ENCODE measurements at regions not wholly inside any gene's neighbourhood (a gene's known extent, or its start where the extent isn't known, plus 50 kb on each side); places are given as distances from the start of the nearest gene placed in this dataset.
"Not testable (repeated sequence)": the region's sequence is repeated elsewhere in the genome, so short reads cannot be mapped to it uniquely, and the experiment has no call there.

DNA sequence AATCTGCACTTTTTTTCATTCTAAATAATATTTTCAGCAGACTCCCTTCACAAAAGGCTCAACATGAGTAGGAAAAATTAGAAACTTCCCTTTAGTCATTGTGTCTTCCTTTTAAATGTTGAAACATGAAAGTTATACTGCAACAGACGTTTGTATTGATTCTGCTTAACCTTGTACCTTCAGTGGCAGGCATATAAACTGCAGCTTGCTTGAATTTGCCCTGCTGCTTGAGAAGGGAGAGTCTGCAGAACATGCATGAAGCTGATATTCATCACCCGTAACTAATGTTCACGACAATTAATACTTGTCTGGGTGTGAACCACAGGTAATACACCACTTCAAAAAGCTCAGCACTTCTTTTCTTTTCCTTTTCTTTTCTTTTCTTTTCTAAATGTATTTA lies 294.7 kb upstream of the LRP1B start:
- TF ChIP-seq, protein P1, sequence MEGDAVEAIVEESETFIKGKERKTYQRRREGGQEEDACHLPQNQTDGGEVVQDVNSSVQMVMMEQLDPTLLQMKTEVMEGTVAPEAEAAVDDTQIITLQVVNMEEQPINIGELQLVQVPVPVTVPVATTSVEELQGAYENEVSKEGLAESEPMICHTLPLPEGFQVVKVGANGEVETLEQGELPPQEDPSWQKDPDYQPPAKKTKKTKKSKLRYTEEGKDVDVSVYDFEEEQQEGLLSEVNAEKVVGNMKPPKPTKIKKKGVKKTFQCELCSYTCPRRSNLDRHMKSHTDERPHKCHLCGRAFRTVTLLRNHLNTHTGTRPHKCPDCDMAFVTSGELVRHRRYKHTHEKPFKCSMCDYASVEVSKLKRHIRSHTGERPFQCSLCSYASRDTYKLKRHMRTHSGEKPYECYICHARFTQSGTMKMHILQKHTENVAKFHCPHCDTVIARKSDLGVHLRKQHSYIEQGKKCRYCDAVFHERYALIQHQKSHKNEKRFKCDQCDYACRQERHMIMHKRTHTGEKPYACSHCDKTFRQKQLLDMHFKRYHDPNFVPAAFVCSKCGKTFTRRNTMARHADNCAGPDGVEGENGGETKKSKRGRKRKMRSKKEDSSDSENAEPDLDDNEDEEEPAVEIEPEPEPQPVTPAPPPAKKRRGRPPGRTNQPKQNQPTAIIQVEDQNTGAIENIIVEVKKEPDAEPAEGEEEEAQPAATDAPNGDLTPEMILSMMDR (conservative IDR thresholded peaks at IDR 0.05; ENCODE audit: low read length) = no peak
- no peak overlapping the region for H3K4me3 ChIP-seq (ENCODE audit: low read length)
- DNase-seq (ENCODE audit: low read depth) = no peak

DNA sequence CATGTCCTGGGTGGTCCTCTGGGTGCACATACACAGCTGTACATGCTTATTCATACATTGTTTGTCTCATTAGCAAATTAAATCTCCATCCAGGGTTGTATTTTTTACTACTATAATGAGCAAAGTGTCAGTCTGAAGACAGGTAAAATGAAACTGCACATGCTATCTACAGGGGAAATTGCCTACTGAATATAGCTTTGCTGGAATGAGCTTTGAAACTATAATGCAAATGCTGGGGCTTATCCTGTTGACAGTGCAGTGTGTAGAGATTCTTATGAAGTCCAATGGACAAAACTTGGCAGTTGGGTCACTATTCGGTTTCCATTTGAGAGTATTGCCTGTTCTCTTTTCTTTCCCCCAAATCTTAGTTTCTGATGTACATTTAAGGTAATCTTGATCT lies 292.8 kb upstream of the LRP1B start:
- TF ChIP-seq, protein P1 (conservative IDR thresholded peaks at IDR 0.05; ENCODE audit: low read length) = no peak
- no peak for DNase-seq (ENCODE audit: low read depth)
- H3K4me3 ChIP-seq (ENCODE audit: low read length) = no peak overlapping the region

DNA sequence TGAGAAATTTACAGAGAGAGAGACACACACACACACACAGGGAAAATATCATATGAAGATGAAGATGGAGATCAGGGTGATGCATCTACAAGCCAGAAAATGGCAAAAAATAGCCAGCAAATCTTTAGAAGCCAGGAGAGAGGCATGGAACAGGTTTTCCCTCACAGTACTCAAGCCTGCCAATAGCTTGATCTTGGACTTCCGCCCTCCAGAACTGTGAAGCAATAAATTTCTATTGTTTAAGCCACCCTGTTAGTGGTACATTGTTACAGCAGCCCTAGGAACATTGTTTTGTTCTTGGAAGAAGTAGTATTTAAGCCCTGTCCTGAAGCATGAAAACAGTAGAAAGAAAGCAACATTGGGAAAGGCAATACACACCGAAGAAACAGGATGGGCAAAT lies 292.0 kb upstream of the LRP1B start:
- H3K4me3 ChIP-seq (ENCODE audit: low read length) = no peak overlapping the region
- TF ChIP-seq, protein P1 (conservative IDR thresholded peaks at IDR 0.05; ENCODE audit: low read length) = no peak
- DNase-seq (ENCODE audit: low read depth) = no peak

- no peak for DNase-seq (ENCODE audit: low read depth)
- TF ChIP-seq, protein P1 (conservative IDR thresholded peaks at IDR 0.05; ENCODE audit: low read length) = no peak
- no peak overlapping the region for H3K4me3 ChIP-seq (ENCODE audit: low read length)
These were observed 291.2 kb upstream of the LRP1B start for GRCh38 chr2:142422041-142422440.

DNA sequence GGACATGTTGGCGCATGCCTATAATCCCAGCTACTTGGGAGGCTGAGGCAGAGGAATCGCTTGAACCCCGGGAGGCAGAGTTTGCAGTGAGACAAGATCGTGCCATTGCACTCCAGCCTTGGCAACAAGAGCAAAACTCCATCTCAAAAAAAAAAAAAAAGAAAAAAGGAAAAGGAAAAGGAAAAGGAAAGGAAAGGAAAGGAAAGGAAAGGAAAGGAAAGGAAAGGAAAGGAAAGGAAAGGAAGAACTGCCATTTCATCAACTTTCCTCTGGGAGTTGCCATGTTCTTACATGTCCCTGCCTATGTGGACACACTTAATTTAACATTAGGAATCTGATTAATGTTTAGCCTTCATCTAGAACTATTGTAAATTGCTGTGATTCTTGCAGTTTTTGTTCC lies 287.9 kb upstream of the LRP1B start:
- not testable (repeated sequence) for H3K4me3 ChIP-seq (ENCODE audit: low read length); DNase-seq (ENCODE audit: low read depth)

GRCh38 chr2:142416996-142417395 lies 286.2 kb upstream of the LRP1B start:
- TF ChIP-seq, protein P1 (conservative IDR thresholded peaks at IDR 0.05; ENCODE audit: low read length) = no peak

DNA sequence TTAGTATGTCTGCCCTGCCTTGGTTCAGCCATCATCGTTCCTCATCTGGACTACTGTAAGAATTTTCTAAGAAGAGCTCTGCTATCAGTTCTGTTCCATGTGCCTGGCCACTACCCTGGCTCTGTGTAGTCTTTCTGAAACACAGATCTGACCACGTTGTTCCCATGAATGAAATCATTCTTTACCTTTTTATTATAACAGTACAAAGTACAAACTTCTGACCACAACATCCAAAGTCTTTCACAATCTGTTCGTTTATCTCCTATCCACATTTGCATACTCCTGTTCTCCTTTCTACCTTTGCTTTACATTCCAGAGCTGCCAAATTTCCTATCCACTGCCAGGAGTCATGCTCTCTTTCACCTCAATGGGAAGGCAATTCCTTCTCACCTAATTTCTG lies 284.6 kb upstream of the LRP1B start:
- no peak overlapping the region for H3K4me3 ChIP-seq (ENCODE audit: low read length)
- TF ChIP-seq, protein P1 (conservative IDR thresholded peaks at IDR 0.05; ENCODE audit: low read length) = no peak
- no peak for DNase-seq (ENCODE audit: low read depth)

More at GRCh38 chr2:142416996-142417395, 286.2 kb upstream of the LRP1B start:
- H3K4me3 ChIP-seq (ENCODE audit: low read length) = no peak overlapping the region
- DNase-seq (ENCODE audit: low read depth) = no peak

- TF ChIP-seq, protein P1 (conservative IDR thresholded peaks at IDR 0.05; ENCODE audit: low read length) = no peak
- DNase-seq (ENCODE audit: low read depth) = no peak
- no peak overlapping the region for H3K4me3 ChIP-seq (ENCODE audit: low read length)
These were observed 267.4 kb upstream of the LRP1B start for GRCh38 chr2:142398212-142398611.
